Breast epithelium (tissue), 3 donors: ENCODE measurements at regions not wholly inside any gene's neighbourhood (a gene's known extent, or its start where the extent isn't known, plus 50 kb on each side); places are given as distances from the start of the nearest gene placed in this dataset.

Experiments
- CTCF ChIP-seq, 3 donors: fragments of 450-650 bp; IDR thresholded peaks; one replicate each; pipeline ENCODE4 v1.5.1; 2016 to 2017; ENCODE audit warnings: antibody characterized with exemption in 3 of 3, mild to moderate bottlenecking in 3 of 3, moderate library complexity in 3 of 3
- POLR2AphosphoS5 ChIP-seq, 3 donors: sonication (generic); formaldehyde crosslinking; IDR thresholded peaks; one replicate each; pipeline ENCODE4 v1.6.1; 2017; ENCODE audit warnings: antibody characterized with exemption in 3 of 3

GRCh38 chr11:91859666-91860065 lies 365.0 kb upstream of the FAT3 start:
- TF ChIP-seq CTCF (IDR thresholded peaks at IDR 0.05): no peak
- TF ChIP-seq POLR2AphosphoS5 (IDR thresholded peaks at IDR 0.05): no peak
